AG04449 (cell line): ENCODE measurements at regions not wholly inside any gene's neighbourhood (a gene's known extent, or its start where the extent isn't known, plus 50 kb on each side); places are given as distances from the start of the nearest gene placed in this dataset.

ENCODE experiments used
- CTCF ChIA-PET: fragments of 350-600 bp; formaldehyde crosslinking; extraction: SDS; loops from one replicate; lab custom pipeline; 2021; ENCODE audit warnings: antibody characterized with exemption; lab: Yijun Ruan, JAX
- POLR2A ChIA-PET: fragments of 400-600, 350-600 bp; formaldehyde crosslinking; extraction: SDS; loops from one replicate; lab custom pipeline; 2020; ENCODE audit warnings: antibody characterized with exemption, inconsistent platforms; lab: Yijun Ruan, JAX
- DNase-seq: peaks from one replicate; pipeline ENCODE4 v3.0.0-alpha.2; 2010; ENCODE audit warnings: low read depth, low spot score
- H3K4me3 ChIP-seq: 2 replicates; pipeline ENCODE4 v1.5.1; 2011; ENCODE audit warnings: low read depth, mild to moderate bottlenecking, control low read depth, low read length
- TF ChIP-seq, protein P1 (sequence below): IDR thresholded peaks from one replicate; pipeline ENCODE4 v1.5.1; 2011; ENCODE audit warnings: mild to moderate bottlenecking, moderate library complexity, low read length, control low read depth, inconsistent platforms; ENCODE audit not compliant: insufficient read depth; ENCODE audit errors: missing control alignments

DNA sequence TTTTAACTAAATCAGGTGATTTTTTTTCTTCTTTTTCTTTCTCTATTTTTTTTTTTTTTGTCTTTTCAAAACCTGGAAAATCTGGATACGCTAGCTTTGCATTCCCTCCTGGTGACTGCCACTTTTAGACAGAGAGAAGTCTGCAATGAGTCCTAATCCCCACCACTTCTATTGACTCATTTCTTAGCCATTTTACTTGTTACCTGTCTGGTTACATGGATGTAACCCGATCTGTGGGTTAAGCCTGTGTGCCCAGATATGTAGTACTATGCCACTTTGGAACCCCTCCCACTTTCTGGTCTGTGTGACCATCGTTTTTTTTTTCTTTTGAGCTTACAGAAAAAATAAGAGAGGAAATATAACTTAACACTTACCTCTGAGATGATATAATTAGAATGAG lies 817.8 kb upstream of the PCDH9 start:
- TF ChIP-seq, protein P1, sequence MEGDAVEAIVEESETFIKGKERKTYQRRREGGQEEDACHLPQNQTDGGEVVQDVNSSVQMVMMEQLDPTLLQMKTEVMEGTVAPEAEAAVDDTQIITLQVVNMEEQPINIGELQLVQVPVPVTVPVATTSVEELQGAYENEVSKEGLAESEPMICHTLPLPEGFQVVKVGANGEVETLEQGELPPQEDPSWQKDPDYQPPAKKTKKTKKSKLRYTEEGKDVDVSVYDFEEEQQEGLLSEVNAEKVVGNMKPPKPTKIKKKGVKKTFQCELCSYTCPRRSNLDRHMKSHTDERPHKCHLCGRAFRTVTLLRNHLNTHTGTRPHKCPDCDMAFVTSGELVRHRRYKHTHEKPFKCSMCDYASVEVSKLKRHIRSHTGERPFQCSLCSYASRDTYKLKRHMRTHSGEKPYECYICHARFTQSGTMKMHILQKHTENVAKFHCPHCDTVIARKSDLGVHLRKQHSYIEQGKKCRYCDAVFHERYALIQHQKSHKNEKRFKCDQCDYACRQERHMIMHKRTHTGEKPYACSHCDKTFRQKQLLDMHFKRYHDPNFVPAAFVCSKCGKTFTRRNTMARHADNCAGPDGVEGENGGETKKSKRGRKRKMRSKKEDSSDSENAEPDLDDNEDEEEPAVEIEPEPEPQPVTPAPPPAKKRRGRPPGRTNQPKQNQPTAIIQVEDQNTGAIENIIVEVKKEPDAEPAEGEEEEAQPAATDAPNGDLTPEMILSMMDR: no peak
- ChIA-PET POLR2A (no interaction called here), CTCF (no interaction called here)
- no peak for DNase-seq
- H3K4me3 ChIP-seq: no peak overlapping the region

DNA sequence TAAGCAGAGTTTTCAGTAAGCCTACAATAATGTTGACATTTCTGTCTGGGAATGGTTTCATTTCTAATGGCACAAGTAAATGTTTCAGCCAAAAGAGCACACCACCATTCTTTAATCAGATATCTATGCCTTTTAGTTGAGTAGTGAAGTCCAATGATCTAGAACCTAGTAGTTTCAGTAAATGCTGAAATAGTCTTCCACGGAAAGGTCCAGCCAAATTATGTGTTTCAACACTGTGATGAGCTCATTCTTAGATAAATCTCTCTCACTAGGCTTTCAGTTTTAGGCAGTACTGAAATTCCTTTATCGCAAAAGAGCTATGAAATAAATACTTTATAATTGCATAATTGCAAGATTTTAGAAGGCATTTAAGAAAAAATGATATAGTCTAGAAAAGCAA lies 816.8 kb upstream of the PCDH9 start:
- DNase-seq: no peak
- POLR2A ChIA-PET: no interaction called here
- TF ChIP-seq, protein P1: no peak
- CTCF ChIA-PET: no interaction called here
- H3K4me3 ChIP-seq: no peak overlapping the region

DNA sequence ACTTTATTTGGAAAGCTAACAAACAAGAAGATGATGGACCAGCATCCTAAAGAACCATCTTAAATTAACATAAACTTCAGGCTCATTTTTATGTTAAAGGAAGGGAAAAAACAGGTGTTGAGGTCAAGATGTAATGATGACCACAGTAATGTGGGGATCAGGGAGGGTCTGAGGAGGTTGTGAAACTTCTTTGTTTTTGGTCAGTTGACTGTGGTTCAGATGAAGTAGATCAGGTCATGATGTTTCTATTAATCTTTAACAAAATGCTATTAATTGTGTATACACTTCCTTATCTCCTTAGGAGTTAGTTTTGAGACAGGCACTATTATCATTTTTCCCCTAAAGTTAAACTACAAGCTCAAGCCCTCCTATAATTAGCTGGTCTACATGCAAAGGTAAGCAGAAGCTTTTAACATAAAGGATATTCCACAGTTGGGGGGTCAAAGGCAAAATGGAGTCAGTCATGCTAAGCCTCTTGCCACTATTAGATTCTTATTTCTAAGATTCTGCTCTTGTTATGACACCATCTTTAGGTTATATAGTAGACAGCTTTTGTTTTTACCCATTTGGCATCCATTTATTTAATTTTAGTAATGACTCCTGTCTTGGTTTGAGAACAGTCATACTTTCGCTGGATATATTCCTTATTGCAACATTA lies 800.1 kb upstream of the PCDH9 start:
- DNase-seq: no peak
- CTCF ChIA-PET: no interaction called here
- no peak overlapping the region for H3K4me3 ChIP-seq
- POLR2A ChIA-PET: no interaction called here
- TF ChIP-seq, protein P1: no peak

DNA sequence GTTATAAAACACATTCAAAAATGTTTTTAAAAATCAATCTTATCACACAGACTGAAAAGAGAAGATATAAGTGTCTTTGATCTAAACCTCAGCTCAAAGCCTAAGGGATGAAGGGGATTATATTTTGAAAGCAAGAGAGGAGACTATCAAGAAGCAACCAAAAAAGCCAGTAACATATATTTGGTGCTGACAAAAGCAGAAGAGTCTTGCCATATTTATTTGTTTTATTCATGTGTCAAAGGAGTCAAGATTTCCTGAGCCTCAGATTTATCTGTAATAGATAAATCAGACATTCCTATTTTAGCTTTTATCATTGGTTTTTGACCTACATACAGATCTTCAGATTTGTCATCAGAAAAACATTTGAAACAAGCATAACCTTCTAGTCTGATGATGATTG lies 798.6 kb upstream of the PCDH9 start:
- ChIA-PET CTCF (no interaction called here), POLR2A (no interaction called here)
- TF ChIP-seq, protein P1: no peak
- no peak for DNase-seq
- no peak overlapping the region for H3K4me3 ChIP-seq

DNA sequence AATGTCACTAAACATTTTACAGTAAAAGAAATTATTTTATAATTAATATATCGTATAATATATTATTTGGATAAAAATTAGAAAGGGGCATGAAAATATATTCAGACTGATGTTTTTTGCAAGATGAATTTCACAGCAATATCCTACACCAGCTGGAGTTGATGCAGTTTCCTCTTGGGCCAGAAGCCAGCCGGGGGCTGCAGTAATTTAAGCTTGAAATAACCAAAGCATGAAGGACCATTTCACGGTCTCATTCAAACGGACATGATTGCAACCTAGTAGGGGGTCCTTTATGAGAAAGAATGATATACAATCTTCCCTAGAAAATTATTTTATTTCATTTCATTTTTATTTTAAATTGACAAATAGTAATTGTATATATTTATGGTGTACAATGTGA lies 797.2 kb upstream of the PCDH9 start:
- TF ChIP-seq, protein P1: no peak
- DNase-seq: no peak
- ChIA-PET CTCF (no interaction called here), POLR2A (no interaction called here)
- H3K4me3 ChIP-seq: no peak overlapping the region

DNA sequence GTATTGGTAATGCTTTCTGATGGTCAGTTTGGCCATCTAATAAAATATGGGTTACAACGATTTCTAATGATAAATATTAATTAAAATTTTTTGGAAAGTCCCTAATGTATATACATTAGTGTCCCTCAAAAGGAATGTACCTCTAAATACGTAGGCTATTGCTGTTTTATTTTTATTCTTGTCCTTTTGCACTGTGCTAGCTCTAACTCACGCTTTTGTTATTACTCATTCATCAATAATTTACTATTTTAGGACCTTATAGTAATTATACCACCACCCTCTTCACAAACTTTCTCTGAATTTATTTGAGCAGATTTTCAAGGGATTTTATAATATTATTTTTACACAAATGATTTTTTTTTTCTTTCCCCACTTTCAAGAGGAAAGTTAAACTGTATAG lies 795.9 kb upstream of the PCDH9 start:
- POLR2A ChIA-PET: no interaction called here
- CTCF ChIA-PET: no interaction called here
- H3K4me3 ChIP-seq: no peak overlapping the region
- TF ChIP-seq, protein P1: no peak
- no peak for DNase-seq
